Smooth muscle cell (in vitro differentiated cells): ENCODE measurements at regions not wholly inside any gene's neighbourhood (a gene's known extent, or its start where the extent isn't known, plus 50 kb on each side); places are given as distances from the start of the nearest gene placed in this dataset.
A peak's percentile ranks its signal among the peaks of the same experiment; 100 is the strongest.

Source experiments
- DNase-seq: peaks from one replicate; lab custom pipeline; 2025; ENCODE audit not compliant: unreplicated experiment; lab: John Stamatoyannopoulos, UW
- H2AFZ ChIP-seq: fragments of 200-600 bp; sonication (generic); 2 replicates; pipeline ENCODE4 v1.6.0; 2016; ENCODE audit warnings: antibody characterized with exemption, low read depth, mild to moderate bottlenecking
- H3F3A ChIP-seq: fragments of 200-600 bp; sonication (generic); 2 replicates; pipeline ENCODE4 v1.6.0; 2017; ENCODE audit warnings: antibody characterized with exemption, low read depth
- H3K27ac ChIP-seq: fragments of 200-600 bp; sonication (generic); 2 replicates; pipeline ENCODE4 v1.5.1; 2016; ENCODE audit warnings: low read depth, mild to moderate bottlenecking
- H3K27me3 ChIP-seq: fragments of 200-600 bp; sonication (generic); 2 replicates; pipeline ENCODE4 v1.6.1; 2016; ENCODE audit warnings: low read depth, mild to moderate bottlenecking
- H3K36me3 ChIP-seq: fragments of 200-600 bp; sonication (generic); 2 replicates; pipeline ENCODE4 v1.5.1; 2016; ENCODE audit warnings: low read depth
- H3K4me1 ChIP-seq: fragments of 200-600 bp; sonication (generic); 2 replicates; pipeline ENCODE4 v1.5.1; 2016; ENCODE audit warnings: low read depth
- H3K4me2 ChIP-seq: fragments of 200-600 bp; sonication (generic); 2 replicates; pipeline ENCODE4 v1.6.0; 2016; ENCODE audit warnings: mild to moderate bottlenecking
- H3K4me3 ChIP-seq: fragments of 200-600 bp; sonication (generic); 2 replicates; pipeline ENCODE4 v1.5.1; 2016; ENCODE audit warnings: mild to moderate bottlenecking
- H3K79me2 ChIP-seq: fragments of 200-600 bp; sonication (generic); 2 replicates; pipeline ENCODE4 v1.6.0; 2016; ENCODE audit warnings: low read depth, mild to moderate bottlenecking
- H3K9ac ChIP-seq: fragments of 200-600 bp; sonication (generic); 2 replicates; pipeline ENCODE4 v1.6.0; 2016; ENCODE audit warnings: low read depth
- H3K9me3 ChIP-seq: fragments of 200-600 bp; sonication (generic); replicated peaks from 2 replicates; pipeline ENCODE4 v1.5.1; 2016; ENCODE audit warnings: low read depth
- H4K20me1 ChIP-seq: fragments of 200-600 bp; sonication (generic); 2 replicates; pipeline ENCODE4 v1.6.0; 2016; ENCODE audit warnings: low read depth
- CTCF ChIP-seq: fragments of 200-600 bp; sonication (generic); IDR thresholded peaks from 2 replicates; pipeline ENCODE4 v1.5.1; 2017; ENCODE audit warnings: borderline replicate concordance, mild to moderate bottlenecking, antibody characterized with exemption; ENCODE audit not compliant: insufficient read depth, poor library complexity, severe bottlenecking
- WGBS: methylation state at CpG from one replicate; pipeline ENCODE4 v1.1.7; 2016; ENCODE audit warnings: low lambda C conversion rate; 5-methylcytosine and 5-hydroxymethylcytosine counted together

- no peak for DNase-seq
- Histone ChIP-seq H4K20me1 (no peaks in the 10 kb centered on the region), H3F3A (no peaks in the 10 kb centered on the region), H3K79me2 (no peaks in the 10 kb centered on the region), H3K4me1 (no peaks in the 10 kb centered on the region), H3K36me3 (no peaks in the 10 kb centered on the region), H3K4me3 (no peak overlapping the region), H3K27me3 (no peaks in the 10 kb centered on the region), H3K27ac (no peak overlapping the region), H3K9ac (no peak overlapping the region), H3K4me2 (no peak overlapping the region), H2AFZ (no peak overlapping the region), H3K9me3 (no peaks in the 10 kb centered on the region)
- TF ChIP-seq CTCF = no peak
- 77% methylated on average over 4 of the region's 4 CpGs for whole genome bisulfite sequencing
These were observed 803.4 kb downstream of the PCDH17 start for GRCh38 chr13:58434943-58435342.

DNA sequence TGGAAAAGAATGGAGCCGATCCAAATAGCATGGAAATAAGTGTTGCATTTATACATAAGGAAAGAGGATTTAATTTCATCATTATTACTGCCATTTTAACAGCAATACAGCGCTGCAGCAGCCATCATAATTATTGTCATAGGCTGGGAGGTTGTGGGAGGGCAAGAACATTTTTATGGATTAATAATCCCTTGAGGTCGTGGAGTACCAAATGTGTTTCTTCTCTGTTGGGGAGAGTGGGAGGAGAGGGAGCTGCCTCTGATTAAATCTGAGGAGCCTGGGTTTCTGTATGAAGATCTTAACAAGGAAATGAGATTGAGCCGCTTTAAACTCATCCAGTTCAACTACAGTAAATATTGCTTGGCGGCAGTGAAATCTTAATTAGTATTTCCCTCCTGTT lies 805.9 kb downstream of the PCDH17 start:
- no peak for DNase-seq
- Histone ChIP-seq H3K4me3 (no peak overlapping the region), H3K27ac (no peak overlapping the region), H3K4me1 (no peaks in the 10 kb centered on the region), H3F3A (no peaks in the 10 kb centered on the region), H3K27me3 (no peaks in the 10 kb centered on the region), H3K9me3 (no peaks in the 10 kb centered on the region), H3K4me2 (no peak overlapping the region), H4K20me1 (no peaks in the 10 kb centered on the region), H3K9ac (no peak overlapping the region), H3K79me2 (no peaks in the 10 kb centered on the region), H2AFZ (no peak overlapping the region), H3K36me3 (no peaks in the 10 kb centered on the region)
- 80% methylated on average over 5 of the region's 5 CpGs for WGBS
- TF ChIP-seq CTCF = no peak

DNA sequence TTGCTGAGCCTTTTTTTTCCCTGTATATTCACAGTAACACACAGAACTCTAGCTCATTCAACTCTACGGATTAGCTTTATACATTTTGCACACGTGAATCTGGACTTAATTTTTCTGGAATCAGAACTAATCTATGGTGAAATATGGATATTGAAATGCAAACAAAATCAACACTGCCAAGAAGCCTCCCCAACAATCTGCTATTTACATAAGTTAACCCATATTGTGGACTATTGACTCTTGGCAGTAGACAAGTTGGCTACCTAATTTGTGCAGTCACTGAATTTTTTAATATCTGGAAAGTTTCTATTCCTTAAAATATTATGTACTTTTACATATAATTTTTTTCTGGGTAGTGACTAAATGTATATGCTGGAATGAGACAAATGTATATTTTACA lies 815.4 kb downstream of the PCDH17 start:
- Histone ChIP-seq H3K27ac (no peak overlapping the region), H3F3A (no peaks in the 10 kb centered on the region), H3K4me2 (no peak overlapping the region), H4K20me1 (no peaks in the 10 kb centered on the region), H3K36me3 (no peaks in the 10 kb centered on the region), H3K4me1 (no peaks in the 10 kb centered on the region), H3K79me2 (no peaks in the 10 kb centered on the region), H3K27me3 (no peaks in the 10 kb centered on the region), H3K9me3 (no peaks in the 10 kb centered on the region), H3K9ac (no peak overlapping the region), H2AFZ (no peak overlapping the region), H3K4me3 (no peak overlapping the region)
- WGBS = 83% methylated on average over 2 of the region's 2 CpGs
- no peak for TF ChIP-seq CTCF
- no peak for DNase-seq

DNA sequence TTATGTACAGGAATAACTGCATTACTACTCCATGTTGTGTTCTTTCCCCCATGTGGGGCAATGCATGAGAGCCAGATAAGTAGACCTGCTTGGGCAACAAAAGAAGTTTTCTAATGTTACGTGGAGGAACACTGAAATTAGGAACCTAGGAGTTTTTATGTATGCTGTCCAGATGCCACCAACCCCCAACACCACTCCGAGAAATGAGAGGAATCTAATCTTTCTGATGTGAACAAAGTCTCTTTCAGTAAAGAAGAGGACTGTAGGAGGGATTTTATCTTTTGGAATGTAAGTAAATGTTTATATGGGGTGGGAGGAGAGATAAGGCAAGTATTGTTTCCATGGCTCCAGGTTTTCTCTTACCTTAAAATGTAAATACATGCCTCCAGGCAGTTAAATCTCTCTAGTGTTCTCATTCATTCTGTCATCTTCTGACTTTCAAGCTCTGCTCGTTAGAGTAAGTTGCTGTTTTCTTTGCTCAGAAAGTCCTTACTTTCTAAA lies 820.6 kb downstream of the PCDH17 start:
- no peak for DNase-seq
- no peaks in the 10 kb centered on the region for H3K27me3 ChIP-seq
- no peaks in the 10 kb centered on the region for H3K79me2 ChIP-seq
- H3K9me3 ChIP-seq = no peaks in the 10 kb centered on the region
- H3K36me3 ChIP-seq = no peaks in the 10 kb centered on the region
- no peaks in the 10 kb centered on the region for H3F3A ChIP-seq
- WGBS = 17% methylated on average over 3 of the region's 3 CpGs
- H3K4me2 ChIP-seq = peak overlapping the region; percentile 24
- H4K20me1 ChIP-seq = no peaks in the 10 kb centered on the region
- H2AFZ ChIP-seq = peak overlapping the region; percentile 54
- no peak for TF ChIP-seq CTCF
- H3K27ac ChIP-seq = no peak overlapping the region
- no peak overlapping the region for H3K4me3 ChIP-seq
- H3K4me1 ChIP-seq = peaks cover 4% of the 10 kb centered on the region
- H3K9ac ChIP-seq = no peak overlapping the region
